LoVo (cell line): ENCODE measurements at regions not wholly inside any gene's neighbourhood (a gene's known extent, or its start where the extent isn't known, plus 50 kb on each side); places are given as distances from the start of the nearest gene placed in this dataset.

Experiments
- DNase-seq: peaks from one replicate; pipeline ENCODE4 v3.0.0-alpha.2; 2016; ENCODE audit warnings: low spot score

DNA sequence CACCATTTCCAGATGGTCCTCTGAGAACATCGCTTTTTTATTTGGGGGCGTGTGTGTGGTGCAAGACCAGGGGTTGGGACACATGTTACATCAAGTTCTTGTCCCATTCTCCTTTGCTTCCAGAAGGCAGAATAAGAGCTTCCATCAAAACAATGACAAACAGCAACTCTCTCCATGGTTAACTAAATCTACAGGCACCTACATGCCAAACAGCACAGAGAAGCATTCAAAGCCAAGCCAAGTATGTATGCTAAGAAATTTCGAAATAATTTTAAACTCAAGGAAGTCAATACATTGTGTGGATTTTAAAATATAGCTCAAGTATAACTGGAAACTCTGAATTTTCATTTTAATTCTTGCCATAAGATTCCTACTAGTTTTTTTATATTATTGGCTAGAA lies 105.6 kb downstream of the SEC61B start:
- no peak for DNase-seq

DNA sequence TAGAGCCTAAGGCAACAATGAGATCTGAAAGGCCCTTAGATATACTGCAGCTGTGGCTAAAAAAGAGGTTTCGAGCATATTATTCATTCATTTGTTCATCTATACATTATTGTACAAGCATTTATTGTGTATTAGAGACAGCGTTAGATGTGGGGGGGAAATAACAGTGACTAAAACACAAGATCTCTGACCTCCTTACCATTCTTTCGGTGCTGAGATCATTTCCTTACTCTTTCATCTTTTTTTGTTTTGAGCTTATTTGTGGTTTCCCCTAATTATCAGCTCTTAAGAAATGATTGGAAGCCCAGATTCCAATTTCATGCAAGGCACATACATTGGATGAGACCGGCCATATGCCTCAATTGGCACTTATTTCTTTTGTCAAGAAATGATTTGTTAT lies 113.2 kb downstream of the SEC61B start:
- DNase-seq, result no peak

DNA sequence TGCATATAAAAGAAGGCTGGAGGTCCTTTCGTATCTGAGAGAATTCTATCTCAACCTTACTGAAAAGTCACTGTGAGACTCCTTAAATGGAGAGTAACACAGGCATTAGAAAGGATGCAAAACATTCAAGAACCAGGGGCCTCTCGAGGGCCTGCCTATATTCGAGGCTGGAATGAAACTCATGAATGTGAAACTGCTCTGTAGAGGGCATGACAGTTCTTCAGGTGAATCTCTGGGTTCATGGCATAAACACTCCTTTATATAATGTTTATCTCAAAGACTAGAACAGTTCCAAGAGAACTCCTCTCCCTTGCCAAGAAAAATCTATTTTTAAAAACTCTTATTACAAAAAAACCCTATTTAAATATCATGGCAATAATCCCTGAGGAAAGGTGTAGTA lies 113.9 kb downstream of the SEC61B start:
- no peak for DNase-seq

DNA sequence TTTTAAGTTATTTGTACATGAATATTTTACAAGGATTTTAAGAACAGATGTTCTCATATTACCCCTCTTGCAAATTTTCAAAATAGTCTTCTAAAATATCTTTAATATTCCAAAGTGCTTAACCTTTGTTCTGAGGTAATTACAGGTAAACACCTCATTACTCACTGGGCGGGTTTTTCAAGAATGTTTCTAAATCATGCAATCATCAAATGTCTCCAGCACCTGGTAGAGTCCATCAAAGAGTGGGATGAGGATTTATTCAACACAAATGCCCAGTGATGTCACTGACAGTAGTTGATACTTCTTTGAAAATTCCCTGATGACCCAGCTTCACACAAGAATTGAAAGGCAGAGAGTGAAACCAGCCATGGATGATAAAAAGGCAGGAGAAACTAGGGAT lies 114.4 kb downstream of the SEC61B start:
- DNase-seq, result no peak

DNA sequence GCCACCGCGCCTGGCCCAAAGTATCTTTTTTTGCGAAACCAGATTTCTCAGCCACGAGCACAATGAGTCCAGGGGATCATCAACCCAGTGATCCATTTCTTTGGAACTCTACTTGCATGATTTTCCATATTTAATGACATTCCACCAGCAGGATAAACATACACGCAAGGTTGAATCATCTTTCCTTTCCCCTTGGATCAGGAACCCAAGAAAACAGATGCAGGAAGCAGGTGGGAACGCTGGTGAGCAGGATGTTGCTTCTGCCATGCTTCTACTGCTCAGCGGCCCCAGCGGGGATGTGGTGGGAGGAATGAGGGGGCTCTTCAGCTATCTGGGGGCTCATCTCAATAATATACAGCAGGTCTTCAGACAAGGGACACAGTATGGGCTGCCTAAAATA lies 118.2 kb downstream of the SEC61B start:
- no peak for DNase-seq

DNA sequence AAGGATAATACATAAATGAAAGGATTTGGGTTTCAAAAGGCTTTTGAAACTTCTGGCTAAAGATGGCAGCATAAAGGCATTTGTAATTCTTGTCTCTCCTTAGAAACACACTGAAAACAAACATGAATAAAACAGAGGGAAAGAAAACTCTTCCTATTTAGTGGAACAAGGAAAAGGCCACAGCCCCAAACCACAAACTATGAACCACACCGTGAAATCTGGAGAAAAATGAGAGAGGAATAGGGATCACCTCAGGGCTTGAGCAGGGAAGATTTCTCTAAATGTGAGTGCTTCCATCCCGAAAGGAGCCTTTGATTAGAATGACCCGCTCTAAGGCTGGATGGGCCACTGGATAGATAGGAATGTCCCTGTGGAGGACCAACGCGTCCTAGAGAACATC lies 119.6 kb downstream of the SEC61B start:
- no peak for DNase-seq

DNA sequence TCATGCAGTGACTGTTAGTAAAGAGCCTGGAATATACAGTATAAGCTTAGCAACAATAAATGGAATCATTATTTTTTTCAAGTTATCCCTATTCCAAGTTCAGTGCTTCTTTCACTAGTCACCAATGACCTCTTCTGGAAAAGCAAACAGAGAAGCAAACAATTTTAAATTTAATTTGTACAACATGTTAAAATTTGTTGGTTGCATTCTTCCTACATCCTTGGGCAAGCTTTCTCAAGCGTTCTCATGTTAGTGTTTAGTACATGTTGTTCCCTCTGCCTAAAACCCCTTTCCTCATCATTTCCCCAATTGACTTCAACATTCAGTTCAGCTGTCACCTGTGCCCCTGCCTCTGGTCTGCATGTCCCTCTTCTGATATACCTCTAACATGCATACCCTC lies 123.4 kb downstream of the SEC61B start:
- no peak for DNase-seq

DNA sequence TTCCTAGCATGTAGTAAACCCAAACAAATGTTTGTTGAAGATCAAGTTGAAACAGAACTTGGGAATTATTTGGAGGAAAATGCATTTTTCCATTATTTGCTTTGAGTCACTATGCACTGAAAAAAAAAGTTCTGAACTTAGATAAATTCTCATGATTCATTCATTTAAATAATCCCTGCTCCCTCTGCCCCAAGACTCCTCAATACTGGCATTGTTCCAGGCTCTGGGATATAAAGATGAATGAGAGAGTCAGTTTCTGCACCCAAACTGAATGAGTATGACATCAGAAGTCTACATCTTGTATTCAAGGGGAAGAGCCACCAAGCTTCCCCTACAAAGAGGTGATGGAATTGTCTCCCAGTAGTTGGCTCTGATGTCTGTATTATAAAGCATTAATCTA lies 123.9 kb downstream of the SEC61B start:
- no peak for DNase-seq

DNA sequence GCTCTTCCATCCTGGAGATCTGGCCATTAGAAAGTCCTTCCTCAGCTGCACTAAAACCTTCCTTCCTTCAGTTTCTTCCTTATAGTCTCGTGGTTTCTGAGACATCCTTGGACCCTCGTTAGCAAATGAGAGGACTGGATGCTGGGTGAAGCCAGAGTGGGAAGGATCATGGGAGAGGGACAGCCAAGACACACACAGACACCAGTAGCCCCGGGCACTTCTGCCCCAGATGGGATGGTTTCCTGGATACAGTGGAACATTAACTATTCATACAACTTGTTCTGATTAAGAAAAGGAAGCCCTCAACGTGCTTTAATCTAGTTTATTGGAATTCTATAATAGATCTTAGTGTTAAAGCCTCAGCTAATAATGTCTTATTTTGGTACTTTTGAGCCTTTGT lies 125.5 kb downstream of the SEC61B start:
- DNase-seq, result no peak

DNA sequence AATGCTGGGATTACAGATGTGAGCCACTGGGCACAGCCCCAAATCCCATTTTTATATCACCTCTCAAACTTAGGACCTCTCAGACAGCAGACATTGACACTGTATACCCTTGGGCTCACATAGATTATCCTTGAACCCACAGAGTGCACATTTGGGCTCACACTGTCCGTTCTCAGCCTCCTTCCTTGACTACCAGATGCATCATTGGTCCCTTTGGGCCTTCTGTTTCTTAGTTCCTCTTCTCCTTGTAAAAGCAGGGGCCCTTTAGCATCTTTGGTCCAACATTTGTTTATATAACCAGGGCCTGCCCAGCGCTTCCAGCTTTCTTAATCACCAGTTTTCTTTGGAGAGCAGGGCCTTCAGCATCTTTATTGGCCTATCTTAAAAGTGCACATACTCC lies 126.2 kb downstream of the SEC61B start:
- no peak for DNase-seq

DNA sequence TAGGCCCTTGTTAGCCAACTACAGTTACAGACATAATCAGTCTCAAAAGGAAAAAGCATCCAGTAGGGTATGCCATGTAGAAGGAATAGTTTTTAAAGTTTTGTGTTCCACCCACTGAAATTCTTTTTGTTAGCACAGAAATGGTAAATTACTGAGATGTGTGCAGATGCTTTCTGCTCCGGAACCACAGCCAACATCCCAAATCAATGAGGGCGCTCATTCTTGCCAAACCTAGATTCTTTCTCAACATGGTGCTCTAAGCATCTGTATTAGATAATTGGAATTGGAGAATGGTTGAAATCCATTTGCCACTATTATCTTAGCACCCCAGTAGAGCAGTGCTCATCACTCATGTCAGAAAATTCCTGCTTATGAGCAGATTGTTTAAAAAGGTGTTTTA lies 127.8 kb downstream of the SEC61B start:
- no peak for DNase-seq

DNA sequence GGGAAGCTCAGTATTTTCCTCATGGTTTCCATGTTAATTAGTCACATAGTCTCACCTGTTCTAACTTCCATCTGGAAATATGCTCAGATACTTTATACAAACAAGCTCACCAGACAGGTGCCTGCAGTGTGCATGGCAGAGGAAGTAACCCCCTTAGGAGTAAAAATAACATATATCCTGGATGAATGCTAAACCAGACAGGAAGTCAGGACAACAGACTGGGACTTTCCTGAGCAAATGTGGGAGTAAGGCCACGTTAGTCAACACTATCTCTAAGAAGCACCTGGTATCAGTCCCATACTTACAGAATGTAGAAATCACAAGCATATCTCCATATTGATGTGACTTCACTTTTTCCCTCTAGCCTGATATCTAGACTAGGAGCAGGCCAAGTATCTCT lies 128.4 kb downstream of the SEC61B start:
- DNase-seq, result no peak

DNA sequence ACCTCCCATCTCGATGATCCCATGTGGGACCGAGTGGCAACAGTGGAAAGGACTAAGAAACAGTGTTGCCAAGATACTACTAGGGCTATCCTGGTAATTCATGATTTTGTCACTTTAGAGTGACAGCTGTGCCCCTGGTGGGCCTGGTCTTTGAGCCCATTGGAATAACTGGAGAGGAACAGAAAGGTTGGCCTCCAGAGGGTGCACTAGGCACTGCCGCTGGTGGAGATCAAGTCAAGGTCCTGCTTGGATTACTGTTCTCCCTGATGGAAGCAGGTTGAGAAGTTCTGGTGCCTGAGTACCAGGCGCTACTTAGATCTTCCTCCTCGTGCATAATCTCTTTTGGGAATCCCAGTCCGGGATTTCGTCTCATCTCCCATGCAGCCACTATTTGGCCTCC lies 129.6 kb downstream of the SEC61B start:
- DNase-seq, result no peak

DNA sequence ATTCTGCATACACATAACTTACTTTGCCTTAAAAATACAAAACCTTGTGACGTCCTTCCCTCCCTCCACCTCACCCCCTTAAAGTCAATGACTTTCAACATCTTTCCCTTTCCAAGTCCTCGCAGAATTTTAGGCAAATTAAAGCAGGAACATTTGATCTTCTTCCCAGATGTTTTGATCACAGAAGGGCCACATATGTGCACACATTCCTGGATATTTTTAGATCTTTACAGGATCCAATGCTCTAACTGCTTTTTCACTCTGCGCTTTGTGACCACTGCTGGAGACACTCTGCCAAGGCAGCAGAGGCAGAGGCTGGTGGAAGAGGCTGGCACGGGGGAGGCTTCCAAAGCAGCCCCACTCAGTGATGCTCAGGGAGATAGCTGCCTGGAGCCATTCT lies 130.7 kb downstream of the SEC61B start:
- DNase-seq, result no peak

DNA sequence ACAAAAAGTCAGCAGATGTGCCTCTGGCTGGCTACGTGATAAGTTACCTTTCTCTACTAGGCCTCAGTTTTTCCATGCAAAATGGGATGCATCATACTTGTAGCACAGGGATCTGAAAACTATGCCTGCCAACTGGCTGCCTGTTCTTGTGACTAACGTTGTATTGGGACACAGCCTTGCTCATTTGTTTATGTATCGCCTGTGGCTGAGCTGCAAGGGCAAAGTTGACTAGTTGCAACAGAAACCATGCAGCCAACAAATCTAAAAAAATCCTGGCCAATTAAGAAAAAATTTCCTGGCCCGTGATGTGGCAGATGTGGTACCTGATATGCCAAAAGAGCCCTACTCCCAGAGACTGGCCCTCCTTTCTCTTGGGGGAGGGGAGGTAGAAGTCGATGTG lies 131.3 kb downstream of the SEC61B start:
- DNase-seq, result no peak

DNA sequence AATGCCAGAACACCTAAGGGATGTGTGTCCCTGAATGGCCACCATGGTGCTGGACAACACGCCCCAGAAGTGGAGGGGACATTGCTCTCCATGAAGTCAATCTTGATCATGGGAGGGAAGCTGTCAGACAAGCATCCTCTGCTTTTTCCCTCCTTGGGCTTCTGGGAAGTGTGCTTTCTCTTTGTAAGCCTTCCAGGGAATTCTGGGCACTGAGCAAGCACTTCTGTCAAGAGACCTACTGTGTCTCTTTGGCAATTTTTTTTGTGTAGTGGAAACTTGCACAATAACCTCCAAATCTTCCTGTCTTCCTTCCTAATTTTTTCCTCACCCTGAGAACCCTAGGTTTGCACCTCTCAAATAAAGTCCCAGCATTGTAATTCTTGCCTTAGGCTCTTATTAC lies 132.0 kb downstream of the SEC61B start:
- DNase-seq, result no peak

DNA sequence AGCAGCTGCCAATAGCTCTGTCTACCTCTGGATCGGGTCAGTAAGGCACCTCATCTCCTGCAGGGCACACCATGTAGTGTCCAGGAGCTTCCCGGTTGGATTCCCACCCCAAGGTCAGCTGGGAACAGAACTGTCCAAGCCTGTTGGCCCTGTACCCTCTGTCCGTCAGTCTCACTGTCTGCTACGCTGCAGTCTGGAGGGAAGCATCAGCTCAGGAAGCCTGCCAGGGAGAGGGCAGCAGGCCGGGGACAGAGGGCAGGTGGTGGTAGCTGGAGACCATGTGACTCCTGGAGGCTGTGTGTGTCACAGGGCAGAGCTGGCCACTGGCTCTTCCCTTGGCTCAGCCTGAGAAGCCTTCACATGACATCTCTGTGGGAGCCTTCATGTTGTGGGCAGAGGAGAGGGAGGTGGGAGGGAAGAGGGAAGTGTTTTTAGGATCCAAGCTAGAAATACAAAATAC lies 134.5 kb downstream of the SEC61B start:
- DNase-seq, result no peak

DNA sequence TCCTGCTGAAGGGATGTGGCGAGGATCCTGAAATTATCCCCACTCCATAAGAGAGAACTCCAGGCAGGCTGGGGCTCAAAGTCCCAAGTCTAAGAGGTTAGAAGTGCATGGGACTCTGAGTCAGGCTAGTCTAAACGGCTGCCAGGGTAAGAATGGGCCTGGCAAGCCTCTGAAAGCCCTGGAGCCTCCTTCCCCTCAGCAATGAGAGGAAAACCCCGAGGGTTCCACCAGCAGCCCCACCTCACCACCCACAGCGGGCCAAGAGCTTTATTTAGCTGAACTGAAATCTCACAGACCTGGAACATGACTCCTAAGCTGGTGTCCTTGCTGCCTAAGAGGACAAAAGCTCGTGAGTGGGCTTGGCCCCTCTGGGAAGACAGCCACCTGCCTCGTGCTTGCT lies 135.5 kb downstream of the SEC61B start:
- no peak for DNase-seq

DNA sequence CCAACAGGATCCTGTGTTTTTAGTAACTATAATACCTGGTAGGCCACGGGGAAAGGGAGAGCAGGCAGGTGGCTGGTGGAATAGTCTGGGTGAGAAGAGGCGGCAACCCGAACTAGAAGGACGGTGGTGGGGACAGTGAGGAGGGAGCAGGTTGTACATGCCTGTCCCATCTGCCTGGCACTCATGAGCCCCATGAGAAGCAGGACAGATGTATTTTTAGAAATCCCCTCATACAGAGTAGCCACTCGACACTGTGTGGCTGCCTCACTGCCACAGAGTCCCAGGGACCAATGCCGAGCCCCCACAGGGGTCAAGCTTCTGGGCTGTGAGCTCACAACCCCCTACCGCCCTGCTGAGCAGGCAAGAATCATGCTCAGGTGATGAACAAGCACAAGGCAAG lies 136.6 kb downstream of the SEC61B start:
- no peak for DNase-seq

DNA sequence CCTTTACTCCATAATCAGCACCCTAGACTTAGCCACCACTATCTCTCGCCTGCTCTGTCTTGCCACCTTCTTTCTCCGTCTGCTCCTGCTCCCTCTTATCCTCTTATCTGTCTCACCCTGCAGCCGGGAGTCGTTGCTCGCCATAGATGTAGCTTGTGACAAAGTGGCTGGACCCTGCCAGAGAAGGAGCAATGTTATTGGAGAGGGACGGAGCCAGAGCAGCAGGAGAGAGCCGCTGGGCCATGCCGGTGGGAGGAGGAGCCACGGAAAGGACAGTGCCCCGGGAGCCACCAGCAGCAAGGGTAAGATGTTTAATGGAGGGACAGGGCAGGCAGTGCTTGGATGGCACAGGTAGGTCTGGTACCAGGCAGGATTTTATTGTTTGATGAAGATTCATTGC lies 137.3 kb downstream of the SEC61B start:
- DNase-seq, result no peak

DNA sequence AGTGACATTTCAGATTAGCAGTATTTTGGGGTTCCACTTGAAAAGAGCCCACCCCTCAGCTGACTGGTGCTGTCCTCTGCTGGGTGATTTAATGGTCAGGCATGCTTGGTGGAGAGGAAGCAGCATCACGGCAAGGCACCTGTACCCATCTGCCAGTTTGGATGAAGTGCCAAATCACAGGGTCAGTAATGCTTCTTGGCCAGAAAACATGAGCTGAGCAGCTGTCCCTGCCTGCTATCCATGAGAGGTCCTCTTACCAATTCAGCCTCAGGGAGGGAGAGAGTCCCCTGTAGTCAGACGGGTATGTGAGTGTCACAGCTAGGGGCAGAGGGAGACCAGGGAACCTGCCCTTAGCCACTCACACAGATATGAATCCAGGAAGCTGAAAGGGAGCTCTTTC lies 137.9 kb downstream of the SEC61B start:
- DNase-seq, result no peak

DNA sequence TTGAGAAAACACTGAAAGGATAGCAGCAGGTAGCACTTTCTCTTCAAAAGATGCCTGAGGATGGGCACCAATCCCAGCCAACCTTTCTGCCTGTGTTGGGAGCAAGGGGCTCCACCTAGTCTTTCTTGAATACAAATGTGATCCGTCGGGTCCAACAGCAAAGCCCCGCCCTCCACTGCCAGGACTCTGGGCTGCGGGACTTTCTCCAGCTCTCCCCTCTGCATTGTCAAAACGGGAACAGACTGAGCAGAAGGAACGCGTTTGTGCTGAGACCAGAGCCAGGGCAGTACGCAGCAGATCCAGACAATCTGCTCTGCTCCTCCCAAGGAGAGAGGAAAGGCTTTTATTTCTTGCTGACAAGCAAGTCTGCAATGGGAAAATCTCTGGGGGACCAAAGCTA lies 139.7 kb downstream of the SEC61B start:
- no peak for DNase-seq

DNA sequence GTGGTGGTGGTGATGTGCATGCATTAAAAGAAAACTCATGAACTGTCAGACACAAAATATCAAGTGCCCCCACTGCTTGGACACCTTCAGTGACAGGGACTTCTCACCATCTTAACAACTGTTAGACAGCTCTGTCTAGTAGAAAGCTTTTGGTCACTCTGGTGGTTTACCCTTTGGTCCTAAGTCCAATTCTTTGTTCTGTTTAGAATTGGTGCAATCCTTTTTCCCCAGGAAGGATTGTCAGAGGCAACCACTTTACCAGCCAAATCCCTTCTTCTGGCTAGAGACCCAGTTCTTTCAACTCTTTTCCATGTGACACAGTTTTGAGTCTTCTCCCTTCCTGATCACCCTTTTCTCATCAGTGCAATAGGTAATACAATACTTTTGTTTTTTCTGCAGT lies 140.2 kb downstream of the SEC61B start:
- no peak for DNase-seq

DNA sequence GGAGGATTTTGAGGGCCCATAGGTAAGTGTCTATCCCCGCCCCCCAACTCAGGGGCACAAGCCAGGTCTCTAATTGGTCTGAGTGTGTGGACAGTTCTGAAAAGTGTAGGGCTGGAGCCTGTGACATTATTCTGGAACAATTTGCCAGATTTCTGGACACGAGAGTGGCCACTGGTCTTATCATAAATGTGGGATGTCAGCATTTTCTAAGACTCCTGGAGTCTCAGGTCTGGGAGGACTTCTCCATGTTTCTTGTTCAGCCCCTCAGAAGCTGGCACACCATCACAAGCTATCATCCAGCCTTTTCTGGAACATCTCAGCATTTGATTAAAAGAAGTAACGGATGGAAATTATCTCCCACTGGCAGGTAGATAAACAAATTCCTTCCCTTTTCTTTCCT lies 141.4 kb downstream of the SEC61B start:
- no peak for DNase-seq

DNA sequence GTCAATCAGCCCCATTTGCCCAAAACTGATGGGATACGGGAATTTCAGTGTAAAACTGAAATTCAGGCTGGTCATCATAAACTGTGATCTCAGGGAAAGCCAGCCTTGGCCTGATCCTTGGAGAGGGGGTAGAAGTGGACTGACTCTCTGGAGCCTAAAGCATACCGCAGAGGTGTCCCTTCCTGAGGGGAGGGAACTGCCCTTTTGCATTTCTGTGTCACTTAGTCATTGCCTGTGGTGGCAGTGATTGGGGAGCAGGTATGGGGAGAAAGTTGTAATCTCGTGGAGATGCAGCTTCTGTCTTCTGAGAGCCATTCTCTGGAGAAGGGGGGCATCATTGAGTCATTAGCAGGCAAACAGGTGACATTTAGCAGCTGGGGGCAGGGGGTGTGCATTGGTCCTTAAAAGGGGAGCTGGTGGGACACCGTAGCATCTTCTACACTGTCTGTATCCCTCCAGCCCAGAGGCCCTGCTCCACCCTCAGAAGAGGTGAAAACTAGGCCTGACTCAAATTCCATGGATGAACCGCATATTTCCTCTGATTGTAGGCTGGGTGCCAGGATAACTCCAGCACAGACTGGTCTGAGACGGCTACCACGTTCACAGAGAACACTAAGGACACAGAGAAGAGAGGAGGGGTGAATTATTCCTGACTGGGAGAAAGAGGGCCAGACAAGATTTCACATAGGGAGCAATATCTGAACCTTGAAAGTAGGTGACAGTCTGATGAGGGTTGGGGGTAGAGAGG lies 143.3 kb downstream of the SEC61B start:
- no peak for DNase-seq
